ENCODE measurements at regions not wholly inside any gene's neighbourhood (a gene's known extent, or its start where the extent isn't known, plus 50 kb on each side); places are given as distances from the start of the nearest gene placed in this dataset.

DNA sequence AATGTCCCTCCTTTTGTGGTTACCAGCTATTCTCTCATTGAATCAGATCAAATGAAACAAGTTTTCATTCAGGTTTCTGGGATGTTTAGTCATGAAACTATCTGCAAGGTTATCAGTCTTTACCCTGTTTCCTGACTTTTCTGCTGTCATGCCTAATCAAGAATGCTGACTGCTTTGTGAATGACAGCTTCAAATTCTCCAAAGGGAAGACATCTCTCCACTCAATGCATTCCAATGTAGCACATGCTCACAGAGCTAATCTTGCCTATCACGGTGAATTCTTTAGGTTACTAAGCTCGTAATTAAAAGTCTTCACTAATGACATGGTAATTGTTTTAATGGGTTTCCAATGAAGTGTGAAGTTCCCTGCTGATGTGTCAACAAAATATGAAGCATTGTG lies 1068.5 kb downstream of the PCDH7 start:
- TF ChIP-seq, protein P1, sequence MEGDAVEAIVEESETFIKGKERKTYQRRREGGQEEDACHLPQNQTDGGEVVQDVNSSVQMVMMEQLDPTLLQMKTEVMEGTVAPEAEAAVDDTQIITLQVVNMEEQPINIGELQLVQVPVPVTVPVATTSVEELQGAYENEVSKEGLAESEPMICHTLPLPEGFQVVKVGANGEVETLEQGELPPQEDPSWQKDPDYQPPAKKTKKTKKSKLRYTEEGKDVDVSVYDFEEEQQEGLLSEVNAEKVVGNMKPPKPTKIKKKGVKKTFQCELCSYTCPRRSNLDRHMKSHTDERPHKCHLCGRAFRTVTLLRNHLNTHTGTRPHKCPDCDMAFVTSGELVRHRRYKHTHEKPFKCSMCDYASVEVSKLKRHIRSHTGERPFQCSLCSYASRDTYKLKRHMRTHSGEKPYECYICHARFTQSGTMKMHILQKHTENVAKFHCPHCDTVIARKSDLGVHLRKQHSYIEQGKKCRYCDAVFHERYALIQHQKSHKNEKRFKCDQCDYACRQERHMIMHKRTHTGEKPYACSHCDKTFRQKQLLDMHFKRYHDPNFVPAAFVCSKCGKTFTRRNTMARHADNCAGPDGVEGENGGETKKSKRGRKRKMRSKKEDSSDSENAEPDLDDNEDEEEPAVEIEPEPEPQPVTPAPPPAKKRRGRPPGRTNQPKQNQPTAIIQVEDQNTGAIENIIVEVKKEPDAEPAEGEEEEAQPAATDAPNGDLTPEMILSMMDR (IDR thresholded peaks at IDR 0.05), result no peak
- no peak for TF ChIP-seq POLR2A (IDR thresholded peaks at IDR 0.05)
